CD4-positive, alpha-beta T cell treated with Interleukin-15 for 4 hours (primary cell): ENCODE measurements at regions not wholly inside any gene's neighbourhood (a gene's known extent, or its start where the extent isn't known, plus 50 kb on each side); places are given as distances from the start of the nearest gene placed in this dataset.

Source experiments
- DNase-seq: peaks from one replicate; pipeline ENCODE4 v3.0.0-alpha.2; 2020; ENCODE audit warnings: low spot score

GRCh38 chr1:194534784-194535183 lies 1348.4 kb upstream of the B3GALT2 start:
- no peak for DNase-seq

DNA sequence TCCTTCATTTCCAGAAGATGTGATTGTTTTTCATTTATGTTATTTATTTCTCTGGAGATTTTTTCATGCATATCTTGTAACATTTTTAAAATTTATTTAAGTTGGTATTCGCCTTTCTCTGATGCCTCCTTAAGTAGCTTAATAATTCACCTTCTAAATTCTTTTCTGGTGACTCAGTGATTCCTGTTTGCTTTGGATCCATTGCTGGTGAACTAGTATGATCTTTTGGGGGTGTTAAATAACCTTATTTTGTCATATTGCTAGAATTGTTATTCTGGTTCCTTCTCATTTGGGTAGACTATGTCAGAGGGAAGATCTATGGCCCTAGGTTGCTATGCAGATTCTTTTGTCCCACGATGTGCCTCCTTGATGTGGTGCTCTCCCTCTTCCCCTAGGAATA lies 1347.2 kb upstream of the B3GALT2 start:
- no peak for DNase-seq

DNA sequence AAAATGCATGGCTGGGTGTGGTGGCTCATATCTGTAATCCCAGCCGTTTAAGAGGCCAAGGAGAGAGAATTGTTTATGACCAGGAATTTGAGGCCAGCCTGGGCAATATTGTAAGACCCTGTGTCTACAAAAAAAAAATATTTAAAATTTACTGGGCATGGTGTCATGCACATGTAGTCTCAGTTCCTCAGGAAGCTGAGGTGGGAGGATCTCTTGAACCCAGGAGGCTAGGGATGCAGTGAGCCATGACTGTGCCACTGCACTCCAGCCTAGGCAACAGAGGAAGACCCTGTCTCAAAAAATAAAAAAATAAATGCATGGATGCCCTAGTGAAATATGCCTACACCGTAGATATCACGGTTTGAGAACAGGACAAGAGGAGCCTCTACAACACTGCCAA lies 1331.2 kb upstream of the B3GALT2 start:
- no peak for DNase-seq

DNA sequence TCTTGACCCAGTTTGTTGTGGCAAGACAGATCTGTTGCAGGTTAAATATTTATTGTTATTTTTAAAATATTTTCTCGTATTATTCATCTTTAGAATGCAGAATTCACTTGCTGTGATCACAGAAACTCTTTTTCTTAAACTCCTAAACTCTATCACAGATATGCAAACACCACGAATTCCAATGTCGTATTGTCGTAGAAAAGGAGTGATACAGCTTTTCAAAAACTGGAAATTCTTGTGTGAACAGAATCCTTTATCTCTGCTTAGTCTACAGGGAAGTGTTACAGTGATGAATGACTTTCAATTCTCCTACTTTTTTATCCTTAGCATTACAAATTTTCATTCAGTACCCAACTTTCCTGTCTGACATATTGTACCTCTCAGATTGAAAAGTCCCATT lies 1329.5 kb upstream of the B3GALT2 start:
- no peak for DNase-seq

DNA sequence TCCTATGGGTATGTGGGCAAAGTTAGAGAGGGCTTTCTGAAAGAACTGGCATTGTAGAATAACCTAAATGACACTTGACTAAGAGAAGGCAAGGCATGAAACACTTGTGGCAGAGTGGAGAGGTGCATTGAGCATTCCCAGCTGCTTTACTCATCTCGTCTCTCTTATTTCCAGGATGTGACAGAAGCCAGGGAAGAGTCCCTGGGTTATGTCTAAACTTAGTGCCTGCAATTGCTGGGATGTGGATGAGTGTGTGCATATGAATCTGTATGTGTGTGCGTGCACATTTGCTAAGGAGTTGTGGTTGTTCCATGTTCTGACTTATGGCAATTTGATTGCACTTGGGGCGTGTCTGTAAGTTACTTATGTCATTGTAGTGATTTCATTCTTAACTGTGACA lies 1326.5 kb upstream of the B3GALT2 start:
- no peak for DNase-seq

GRCh38 chr1:194512345-194512744 lies 1325.9 kb upstream of the B3GALT2 start:
- DNase-seq: no peak

DNA sequence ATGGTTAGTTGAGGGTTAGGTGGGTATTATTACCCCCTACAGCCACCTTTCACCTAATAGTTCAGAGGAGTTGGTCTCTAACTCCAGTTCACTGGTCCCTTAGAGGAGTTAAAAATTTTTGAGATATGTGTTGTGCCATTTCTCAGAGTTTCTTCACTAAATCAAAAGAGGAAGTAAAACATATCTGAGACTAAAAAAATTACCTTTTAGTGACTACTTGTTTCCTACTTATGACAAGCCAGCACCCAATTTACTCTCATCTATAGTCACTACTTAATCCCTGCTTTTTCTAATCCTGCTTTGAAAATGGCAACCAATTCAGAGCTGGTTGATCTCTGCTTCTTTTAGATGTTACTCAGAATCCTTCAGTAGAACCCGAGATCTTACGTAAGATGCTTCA lies 1316.8 kb upstream of the B3GALT2 start:
- DNase-seq: no peak

GRCh38 chr1:194495434-194495833 lies 1309.0 kb upstream of the B3GALT2 start:
- DNase-seq: no peak

- no peak for DNase-seq
These were observed 1300.8 kb upstream of the B3GALT2 start for GRCh38 chr1:194487172-194487571.

GRCh38 chr1:194485432-194485831 lies 1299.0 kb upstream of the B3GALT2 start:
- DNase-seq: no peak

DNA sequence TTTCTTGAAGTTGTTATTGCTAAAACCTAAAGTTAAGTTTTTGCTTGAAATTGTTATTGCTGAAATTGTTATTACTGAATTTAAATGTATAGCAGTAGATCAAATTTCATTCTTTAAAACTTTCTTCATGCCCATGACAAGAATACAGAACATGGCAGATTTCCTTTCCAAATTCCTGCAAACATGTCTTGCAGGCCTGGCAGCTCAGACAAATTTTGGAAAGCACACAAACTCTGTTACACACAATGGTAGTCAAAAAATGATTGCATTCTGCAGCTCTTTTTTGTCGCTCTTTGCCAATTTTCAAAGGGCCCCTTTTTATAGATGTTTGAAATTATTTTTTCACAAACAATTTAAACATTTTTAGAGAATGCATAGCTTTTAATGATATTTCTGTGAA lies 1292.3 kb upstream of the B3GALT2 start:
- no peak for DNase-seq

- DNase-seq: no peak
These were observed 1291.5 kb upstream of the B3GALT2 start for GRCh38 chr1:194477908-194478307.

DNA sequence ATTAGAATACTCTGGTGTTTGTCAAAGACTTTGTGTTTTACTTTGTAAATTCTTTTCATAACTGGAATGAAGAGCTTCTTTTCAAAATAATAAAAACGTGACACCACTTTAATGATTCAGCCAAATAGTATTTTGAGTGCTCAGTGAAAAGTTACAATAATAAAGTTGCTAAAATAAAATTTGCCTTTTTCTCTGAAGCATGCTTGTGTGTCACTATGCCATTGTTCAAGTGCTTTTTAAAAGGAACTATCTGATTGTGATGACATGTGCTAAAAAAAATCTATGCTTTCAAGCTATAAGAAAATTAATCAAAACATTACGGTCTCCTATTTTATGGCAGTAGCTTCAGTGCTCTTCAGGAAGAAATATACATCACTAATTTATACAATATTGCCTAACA lies 1290.5 kb upstream of the B3GALT2 start:
- DNase-seq: no peak

GRCh38 chr1:194476351-194476750 lies 1289.9 kb upstream of the B3GALT2 start:
- DNase-seq: no peak

GRCh38 chr1:194474701-194475100 lies 1288.3 kb upstream of the B3GALT2 start:
- DNase-seq: no peak

- DNase-seq: no peak
These were observed 1287.4 kb upstream of the B3GALT2 start for GRCh38 chr1:194473766-194474165.

- no peak for DNase-seq
These were observed 1282.9 kb upstream of the B3GALT2 start for GRCh38 chr1:194469282-194469681.

GRCh38 chr1:194466706-194467105 lies 1280.3 kb upstream of the B3GALT2 start:
- DNase-seq: no peak

GRCh38 chr1:194447636-194448035 lies 1261.2 kb upstream of the B3GALT2 start:
- DNase-seq: no peak

DNA sequence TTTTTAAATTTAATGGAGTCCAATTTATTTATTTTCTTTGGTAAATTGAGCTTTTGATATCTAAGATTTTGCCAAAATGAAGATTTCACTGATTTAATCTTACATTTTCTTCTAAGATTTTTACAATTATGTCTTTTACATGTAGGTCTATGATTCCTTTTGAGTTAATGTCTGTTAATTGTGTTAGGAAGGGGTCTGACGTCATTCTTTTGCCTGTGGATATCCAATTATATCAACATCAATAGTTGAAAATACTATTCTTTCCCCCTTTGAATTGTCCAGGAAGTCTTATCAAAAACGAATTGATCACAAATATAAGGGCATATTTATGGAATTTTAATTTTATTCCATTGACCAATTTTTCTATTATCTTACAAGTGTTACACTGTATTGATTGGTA lies 1258.8 kb upstream of the B3GALT2 start:
- DNase-seq: no peak

DNA sequence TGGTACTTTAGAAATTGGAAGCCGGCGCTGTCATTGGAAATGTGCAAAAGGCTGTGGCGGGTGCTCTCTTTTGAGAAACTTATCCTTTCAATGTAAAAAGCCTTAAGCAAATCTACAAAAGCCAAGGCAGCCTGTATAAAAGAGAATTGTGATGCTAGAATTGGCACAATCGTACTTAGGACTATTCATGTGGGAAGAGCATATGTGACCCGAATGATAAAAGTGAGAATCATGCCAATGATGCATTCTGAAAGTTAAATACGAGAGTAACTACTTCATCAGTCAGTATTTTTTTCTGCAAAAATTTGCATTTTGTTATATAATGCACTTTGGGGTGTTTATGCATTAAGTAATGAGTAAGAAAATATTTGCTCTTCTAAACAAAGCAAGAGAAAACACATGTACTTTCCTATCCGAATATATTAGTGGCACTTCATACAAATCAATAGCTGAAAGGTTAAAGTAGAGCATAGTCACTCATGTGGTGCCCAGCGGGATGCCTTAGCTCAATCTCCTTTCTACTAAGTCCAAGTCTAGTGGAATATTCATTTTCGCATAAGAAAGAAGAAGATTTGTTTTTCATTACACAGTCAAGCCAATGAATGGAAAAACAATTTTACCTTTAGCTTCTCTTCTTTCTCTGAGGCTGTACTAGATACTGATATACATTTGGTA lies 1256.6 kb upstream of the B3GALT2 start:
- DNase-seq: no peak

GRCh38 chr1:194437135-194437534 lies 1250.7 kb upstream of the B3GALT2 start:
- no peak for DNase-seq

DNA sequence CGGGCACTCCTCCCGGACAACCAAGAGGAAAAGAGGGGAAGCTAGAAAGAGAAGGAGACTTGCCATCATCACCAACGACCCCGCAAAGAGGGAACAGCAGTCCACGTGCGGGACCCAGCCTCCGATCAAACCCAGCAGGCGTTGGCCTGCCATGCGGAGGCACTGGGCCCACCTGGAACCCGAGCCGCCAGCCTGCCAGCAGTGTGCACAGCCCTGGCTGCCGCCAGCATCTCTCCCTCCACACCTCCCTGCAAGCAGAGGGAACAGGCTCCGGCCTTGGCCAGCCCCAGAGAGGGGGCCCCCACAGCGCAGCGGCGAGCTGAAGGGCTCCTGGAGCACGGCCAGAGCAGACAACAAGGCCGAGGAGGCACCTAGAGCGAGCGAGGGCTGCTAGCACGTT lies 1244.7 kb upstream of the B3GALT2 start:
- no peak for DNase-seq

DNA sequence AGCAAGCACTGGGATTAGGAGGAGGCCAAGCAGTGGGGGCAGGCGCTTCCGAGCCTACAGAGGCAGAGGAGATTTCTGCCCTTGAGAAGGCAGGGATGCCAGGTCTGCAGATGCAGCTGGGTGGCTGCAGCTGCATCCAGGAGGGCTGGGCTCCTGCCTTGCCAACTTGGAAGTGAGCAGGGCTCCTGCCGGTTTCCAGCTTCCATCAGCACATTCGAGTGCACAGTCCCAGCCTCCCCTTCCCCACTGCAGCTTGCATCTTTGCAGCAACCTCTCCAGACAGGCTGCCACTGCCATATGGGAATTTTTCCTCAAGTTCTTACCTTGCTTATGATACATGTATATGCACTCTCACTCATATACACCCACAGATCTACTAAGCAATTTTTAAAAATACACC lies 1234.3 kb upstream of the B3GALT2 start:
- no peak for DNase-seq

DNA sequence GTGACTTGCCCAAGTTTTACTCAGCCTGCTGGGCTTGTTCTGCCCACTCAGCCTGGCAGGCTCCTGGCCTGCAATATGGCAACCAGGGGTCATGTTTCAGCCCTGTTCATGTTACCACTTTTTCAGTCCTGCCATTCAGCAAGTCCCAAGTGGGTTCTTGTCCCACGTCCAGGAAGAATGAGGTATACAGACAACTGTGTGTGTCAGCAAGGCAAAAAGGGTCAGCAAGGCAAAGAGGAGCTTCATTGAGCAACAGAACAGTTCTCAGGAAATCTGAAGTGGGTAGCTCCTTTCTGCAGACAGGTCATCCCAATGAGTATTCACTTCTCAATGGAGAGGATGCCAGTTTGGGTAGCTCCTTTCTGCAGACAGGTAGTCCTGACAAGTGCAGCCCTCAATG lies 1233.3 kb upstream of the B3GALT2 start:
- DNase-seq: no peak
